Trophoblast cell (in vitro differentiated cells and primary cell): ENCODE measurements at regions not wholly inside any gene's neighbourhood (a gene's known extent, or its start where the extent isn't known, plus 50 kb on each side); places are given as distances from the start of the nearest gene placed in this dataset.

Experiments
- DNase-seq, 2 donors: peaks; one replicate each; pipeline ENCODE4 v3.0.0-alpha.2; 2016
- H2AFZ ChIP-seq: 2 replicates; pipeline ENCODE4 v1.6.1; 2013; ENCODE audit warnings: low read length, moderate library complexity, mild to moderate bottlenecking; ENCODE audit not compliant: insufficient read depth, poor library complexity
- H2AK5ac ChIP-seq: 2 replicates; pipeline ENCODE4 v1.6.1; 2013; ENCODE audit warnings: mild to moderate bottlenecking, low read length
- H2BK120ac ChIP-seq: 2 replicates; pipeline ENCODE4 v1.6.1; 2013; ENCODE audit warnings: low read length, mild to moderate bottlenecking, moderate library complexity; ENCODE audit not compliant: insufficient read depth, poor library complexity
- H2BK12ac ChIP-seq: 2 replicates; pipeline ENCODE4 v1.6.1; 2013; ENCODE audit warnings: mild to moderate bottlenecking, low read length, moderate library complexity
- H2BK5ac ChIP-seq: 2 replicates; pipeline ENCODE4 v1.6.1; 2013; ENCODE audit warnings: low read length, low read depth, moderate library complexity, mild to moderate bottlenecking; ENCODE audit not compliant: poor library complexity
- H3K14ac ChIP-seq: 2 replicates; pipeline ENCODE4 v1.6.1; 2013; ENCODE audit warnings: mild to moderate bottlenecking, low read length
- H3K18ac ChIP-seq: 2 replicates; pipeline ENCODE4 v1.6.1; 2013; ENCODE audit warnings: mild to moderate bottlenecking, low read length
- H3K23ac ChIP-seq: 2 replicates; pipeline ENCODE4 v1.6.1; 2013; ENCODE audit warnings: low read length
- H3K27ac ChIP-seq: 2 replicates; pipeline ENCODE4 v1.5.1; 2013; ENCODE audit warnings: low read depth, mild to moderate bottlenecking, inconsistent platforms, low read length, moderate library complexity
- H3K27me3 ChIP-seq: 2 replicates; pipeline ENCODE4 v1.6.1; 2013; ENCODE audit warnings: inconsistent platforms, mild to moderate bottlenecking, low read length, moderate library complexity; ENCODE audit not compliant: insufficient read depth
- H3K36me3 ChIP-seq, 2 experiments: 1 replicate in 1 of 2; 2 replicates in 1 of 2; pipeline ENCODE4 v1.6.1; 2013; ENCODE audit warnings: low read length in 2 of 2, mild to moderate bottlenecking in 2 of 2, moderate library complexity in 1 of 2; ENCODE audit not compliant: insufficient read depth in 2 of 2, control insufficient read depth in 1 of 2
- H3K4ac ChIP-seq: 2 replicates; pipeline ENCODE4 v1.6.1; 2013; ENCODE audit warnings: low read depth, mild to moderate bottlenecking, low read length, moderate library complexity
- H3K4me1 ChIP-seq, 2 experiments: 1 replicate in 1 of 2; 2 replicates in 1 of 2; pipeline ENCODE4 v1.6.1; 2013; ENCODE audit warnings: low read length in 2 of 2, mild to moderate bottlenecking in 2 of 2, moderate library complexity in 1 of 2; ENCODE audit not compliant: insufficient read depth in 2 of 2, control insufficient read depth in 1 of 2
- H3K4me2 ChIP-seq: 2 replicates; pipeline ENCODE4 v1.6.1; 2013; ENCODE audit warnings: inconsistent platforms, mild to moderate bottlenecking, low read length, moderate library complexity
- H3K4me3 ChIP-seq: 2 replicates; pipeline ENCODE4 v1.5.1; 2013; ENCODE audit warnings: mild to moderate bottlenecking, low read depth, low read length, inconsistent platforms
- H3K79me1 ChIP-seq: one replicate; pipeline ENCODE4 v1.6.1; 2013; ENCODE audit warnings: low read length
- H3K79me2 ChIP-seq: 2 replicates; pipeline ENCODE4 v1.6.1; 2013; ENCODE audit warnings: low read length, mild to moderate bottlenecking; ENCODE audit not compliant: control insufficient read depth, insufficient read depth, poor library complexity
- H3K9ac ChIP-seq: 2 replicates; pipeline ENCODE4 v1.6.1; 2013; ENCODE audit warnings: mild to moderate bottlenecking, low read length
- H3K9me3 ChIP-seq: 2 replicates; pipeline ENCODE4 v1.6.1; 2013; ENCODE audit warnings: low read depth, mild to moderate bottlenecking, control low read depth, inconsistent platforms, low read length; ENCODE audit not compliant: insufficient read depth
- H4K12ac ChIP-seq: 2 replicates; pipeline ENCODE4 v1.6.1; 2013; ENCODE audit warnings: low read depth, mild to moderate bottlenecking, low read length, moderate library complexity
- H4K8ac ChIP-seq: 2 replicates; pipeline ENCODE4 v1.6.1; 2013; ENCODE audit warnings: low read depth, mild to moderate bottlenecking, low read length, moderate library complexity
- H4K91ac ChIP-seq: one replicate; pipeline ENCODE4 v1.6.1; 2013; ENCODE audit warnings: low read depth, mild to moderate bottlenecking, low read length, moderate library complexity
- WGBS: extraction: QIAGEN DNeasy Blood & Tissue Kit; methylation state at CpG from one replicate; pipeline ENCODE4 v1.1.7; 2013; ENCODE audit warnings: missing lambda C conversion rate; ENCODE audit not compliant: insufficient read length, insufficient coverage; ENCODE audit errors: extremely low coverage; 5-methylcytosine and 5-hydroxymethylcytosine counted together

- no peak overlapping the region for H3K9ac ChIP-seq
- WGBS, result no CpG with 5 or more reads among the region's 15 CpGs
- H4K91ac ChIP-seq, result no peak overlapping the region
- H3K18ac ChIP-seq, result no peak overlapping the region
- no peaks in the 10 kb centered on the region for H3K9me3 ChIP-seq
- no peak overlapping the region for H2AK5ac ChIP-seq
- H3K27me3 ChIP-seq, result no peaks in the 10 kb centered on the region
- no peak overlapping the region for H3K14ac ChIP-seq
- H3K4me3 ChIP-seq, result no peak overlapping the region
- H2AFZ ChIP-seq, result no peak overlapping the region
- H3K79me2 ChIP-seq, result no peaks in the 10 kb centered on the region
- no peaks in the 10 kb centered on the region for H3K36me3 ChIP-seq
- H2BK120ac ChIP-seq, result no peak overlapping the region
- H3K79me1 ChIP-seq, result no peaks in the 10 kb centered on the region
- H3K4me1 ChIP-seq, result peaks cover 0 to 3% of the 10 kb centered on the region in 2 experiments
- no peak overlapping the region for H4K12ac ChIP-seq
- no peak overlapping the region for H2BK5ac ChIP-seq
- DNase-seq, result no peak
- no peak overlapping the region for H3K27ac ChIP-seq
- no peak overlapping the region for H3K4me2 ChIP-seq
- H3K4ac ChIP-seq, result no peak overlapping the region
- no peak overlapping the region for H2BK12ac ChIP-seq
- H4K8ac ChIP-seq, result no peak overlapping the region
- H3K23ac ChIP-seq, result no peak overlapping the region
These were observed 63.7 kb upstream of the AUTS2 start for GRCh38 chr7:69534461-69535041.

GRCh38 chr7:69537691-69538090 is 60.6 kb upstream of the AUTS2 start:
- Histone ChIP-seq H2AK5ac (no peak overlapping the region), H3K79me2 (no peaks in the 10 kb centered on the region), H3K4me1 (peaks cover 0 to 3% of the 10 kb centered on the region in 2 experiments)

GRCh38 chr7:69539531-69539930 is 58.7 kb upstream of the AUTS2 start:
- Histone ChIP-seq H3K27me3 (no peaks in the 10 kb centered on the region), H3K79me2 (no peaks in the 10 kb centered on the region), H2AK5ac (no peak overlapping the region), H3K18ac (no peak overlapping the region), H4K12ac (no peak overlapping the region), H4K8ac (no peak overlapping the region), H3K27ac (no peak overlapping the region), H3K79me1 (no peaks in the 10 kb centered on the region), H2AFZ (no peak overlapping the region), H3K4me3 (no peak overlapping the region), H3K4me1 (peaks cover 0 to 2% of the 10 kb centered on the region in 2 experiments), H3K4ac (no peak overlapping the region), H3K4me2 (no peak overlapping the region), H2BK12ac (no peak overlapping the region), H2BK5ac (no peak overlapping the region), H3K23ac (no peak overlapping the region), H4K91ac (no peak overlapping the region), H3K36me3 (no peaks in the 10 kb centered on the region), H3K9ac (no peak overlapping the region), H3K14ac (no peak overlapping the region), H2BK120ac (no peak overlapping the region), H3K9me3 (no peaks in the 10 kb centered on the region)
- WGBS, result no CpG with 5 or more reads among the region's 4 CpGs
- no peak for DNase-seq

More at GRCh38 chr7:69537691-69538090, 60.6 kb upstream of the AUTS2 start:
- WGBS, result no CpG with 5 or more reads among the region's 4 CpGs
- Histone ChIP-seq H3K27ac (no peak overlapping the region), H4K8ac (no peak overlapping the region), H3K4ac (no peak overlapping the region), H2BK12ac (no peak overlapping the region), H3K9me3 (no peaks in the 10 kb centered on the region), H3K4me3 (no peak overlapping the region), H4K91ac (no peak overlapping the region), H3K27me3 (no peaks in the 10 kb centered on the region), H3K4me2 (no peak overlapping the region), H4K12ac (no peak overlapping the region), H3K18ac (no peak overlapping the region), H2BK120ac (no peak overlapping the region), H3K14ac (no peak overlapping the region), H3K79me1 (no peaks in the 10 kb centered on the region), H3K23ac (no peak overlapping the region), H2BK5ac (no peak overlapping the region), H2AFZ (no peak overlapping the region), H3K9ac (no peak overlapping the region), H3K36me3 (no peaks in the 10 kb centered on the region)
- DNase-seq, result no peak

GRCh38 chr7:69540287-69540686 is 58.0 kb upstream of the AUTS2 start:
- Histone ChIP-seq H3K36me3 (no peaks in the 10 kb centered on the region), H3K9ac (no peak overlapping the region), H3K79me1 (no peaks in the 10 kb centered on the region), H3K27ac (no peak overlapping the region), H2BK5ac (no peak overlapping the region), H3K4ac (no peak overlapping the region), H3K14ac (no peak overlapping the region), H2BK120ac (no peak overlapping the region), H3K4me3 (no peak overlapping the region), H4K8ac (no peak overlapping the region), H2AFZ (no peak overlapping the region), H3K4me2 (no peak overlapping the region), H3K79me2 (no peaks in the 10 kb centered on the region), H3K18ac (no peak overlapping the region), H4K91ac (no peak overlapping the region), H2BK12ac (no peak overlapping the region), H3K9me3 (no peaks in the 10 kb centered on the region), H3K23ac (no peak overlapping the region), H3K4me1 (no peaks in the 10 kb centered on the region), H4K12ac (no peak overlapping the region), H3K27me3 (no peaks in the 10 kb centered on the region), H2AK5ac (no peak overlapping the region)
- no peak for DNase-seq
- WGBS, result no CpG with 5 or more reads among the region's 3 CpGs
